Lower leg skin (tissue), 4 donors: ENCODE measurements at regions not wholly inside any gene's neighbourhood (a gene's known extent, or its start where the extent isn't known, plus 50 kb on each side); places are given as distances from the start of the nearest gene placed in this dataset.

Experiments
- DNase-seq, 2 donors: peaks; one replicate each; pipeline ENCODE4 v3.0.0-alpha.2; 2019; ENCODE audit warnings: low spot score in 2 of 2
- H3K4me3 ChIP-seq: fragments of 200-600 bp; sonication (generic); 2 replicates; pipeline ENCODE4 v1.5.1; 2017; ENCODE audit warnings: mild to moderate bottlenecking, low read depth; ENCODE audit not compliant: poor library complexity, severe bottlenecking
- POLR2A ChIP-seq, 2 donors: fragments of 450-650 bp; IDR thresholded peaks; one replicate each; pipeline ENCODE4 v1.6.1; 2016 to 2017; ENCODE audit warnings: antibody characterized with exemption in 2 of 2, mild to moderate bottlenecking in 1 of 2, moderate library complexity in 1 of 2
- WGBS, 2 donors: methylation state at CpG; one replicate each; pipeline ENCODE4 v1.1.5; 2018; 5-methylcytosine and 5-hydroxymethylcytosine counted together
- intact Hi-C: fragments of 100-400 bp; cut with DNase I; formaldehyde crosslinking; loops from one replicate; pipeline ENCODE4 v1.15.0; 2023; ENCODE audit warnings: low total_unique reads
- TF ChIP-seq, protein P1 (sequence below), 3 donors: fragments of 450-650 bp; IDR thresholded peaks; one replicate each; pipeline ENCODE4 v1.5.1; 2016; ENCODE audit warnings: antibody characterized with exemption in 3 of 3, mild to moderate bottlenecking in 3 of 3, moderate library complexity in 2 of 3

DNA sequence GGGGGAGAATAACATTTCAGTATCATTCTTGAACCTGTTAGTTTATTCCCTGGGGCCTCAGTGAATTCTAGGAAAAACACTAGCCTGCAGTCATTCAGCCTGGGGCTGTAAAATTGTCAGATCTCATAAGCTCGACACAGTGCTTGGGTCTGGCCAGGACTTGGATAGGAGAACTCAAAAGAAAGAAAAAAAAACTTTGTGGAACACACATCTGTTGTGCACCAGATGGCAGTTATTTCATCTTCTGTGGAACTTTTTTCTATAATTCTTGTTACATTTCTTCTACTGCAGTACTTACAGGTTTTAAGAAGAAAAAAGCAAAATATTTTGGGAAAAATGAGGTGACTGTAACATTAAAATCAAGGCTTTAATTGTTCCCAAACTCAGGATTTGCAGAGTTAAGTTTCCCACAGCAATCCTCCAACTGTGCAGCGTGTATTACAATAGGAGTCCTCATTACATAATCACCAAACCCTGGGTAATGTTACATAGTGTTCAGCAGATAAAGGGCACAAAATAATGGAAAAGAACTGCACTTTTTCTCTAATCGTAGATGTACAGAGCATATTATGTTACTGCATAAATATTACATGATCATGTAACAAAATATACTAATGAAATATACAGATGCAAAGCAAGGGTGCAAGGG lies 531.1 kb upstream of the CITED2 start:
- no peak for DNase-seq

DNA sequence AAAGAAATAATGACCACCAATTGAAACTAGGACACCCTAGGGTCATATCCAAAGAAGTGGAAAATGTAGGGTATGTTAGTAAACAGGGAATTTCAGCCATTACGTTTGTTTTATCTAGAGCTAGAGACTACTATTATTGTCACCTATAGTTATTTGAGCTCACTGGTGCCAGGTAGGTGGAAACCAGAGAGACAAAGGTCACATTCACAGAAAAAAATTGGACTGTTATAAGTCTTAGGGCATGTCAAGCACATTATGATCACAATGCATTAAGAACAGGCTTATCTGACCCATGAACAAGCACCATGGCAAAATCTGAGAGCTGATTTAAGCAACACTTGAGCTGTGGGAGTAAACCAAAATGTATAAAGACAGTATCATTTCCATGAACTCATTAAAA lies 530.1 kb upstream of the CITED2 start:
- WGBS, 2 donors, result 94 to 96% methylated on average over 1 of the region's 1 CpG
- H3K4me3 ChIP-seq, result no peak overlapping the region
- TF ChIP-seq, protein P1, sequence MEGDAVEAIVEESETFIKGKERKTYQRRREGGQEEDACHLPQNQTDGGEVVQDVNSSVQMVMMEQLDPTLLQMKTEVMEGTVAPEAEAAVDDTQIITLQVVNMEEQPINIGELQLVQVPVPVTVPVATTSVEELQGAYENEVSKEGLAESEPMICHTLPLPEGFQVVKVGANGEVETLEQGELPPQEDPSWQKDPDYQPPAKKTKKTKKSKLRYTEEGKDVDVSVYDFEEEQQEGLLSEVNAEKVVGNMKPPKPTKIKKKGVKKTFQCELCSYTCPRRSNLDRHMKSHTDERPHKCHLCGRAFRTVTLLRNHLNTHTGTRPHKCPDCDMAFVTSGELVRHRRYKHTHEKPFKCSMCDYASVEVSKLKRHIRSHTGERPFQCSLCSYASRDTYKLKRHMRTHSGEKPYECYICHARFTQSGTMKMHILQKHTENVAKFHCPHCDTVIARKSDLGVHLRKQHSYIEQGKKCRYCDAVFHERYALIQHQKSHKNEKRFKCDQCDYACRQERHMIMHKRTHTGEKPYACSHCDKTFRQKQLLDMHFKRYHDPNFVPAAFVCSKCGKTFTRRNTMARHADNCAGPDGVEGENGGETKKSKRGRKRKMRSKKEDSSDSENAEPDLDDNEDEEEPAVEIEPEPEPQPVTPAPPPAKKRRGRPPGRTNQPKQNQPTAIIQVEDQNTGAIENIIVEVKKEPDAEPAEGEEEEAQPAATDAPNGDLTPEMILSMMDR (IDR thresholded peaks at IDR 0.05), result no peak
- no peak for TF ChIP-seq POLR2A (IDR thresholded peaks at IDR 0.05)
- intact Hi-C loops, result no loop called here
- DNase-seq, result no peak

More for the DNA sequence above, 531.1 kb upstream of the CITED2 start:
- WGBS, 2 donors, result 40 to 47% methylated on average over 3 of the region's 3 CpGs
- TF ChIP-seq, protein P1 (IDR thresholded peaks at IDR 0.05), result no peak
- no peak for TF ChIP-seq POLR2A (IDR thresholded peaks at IDR 0.05)
- intact Hi-C loops, result no loop called here
- H3K4me3 ChIP-seq, result no peak overlapping the region

DNA sequence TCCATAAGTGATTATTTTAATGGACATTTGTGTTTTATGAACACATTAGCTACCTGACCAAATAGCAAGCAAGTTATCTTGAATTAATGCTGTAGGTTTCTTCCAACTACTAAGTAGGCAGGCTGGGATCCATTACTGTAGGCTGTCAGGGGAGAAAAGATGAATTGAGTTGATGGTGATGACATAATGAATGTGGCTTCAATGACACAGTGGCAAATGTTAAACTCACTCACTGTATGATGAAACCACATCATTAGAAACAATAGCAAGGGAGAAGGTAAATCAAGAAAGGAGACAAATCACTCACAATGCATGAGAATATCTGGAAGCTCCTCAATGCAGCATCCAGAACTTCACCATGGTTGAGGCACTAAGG lies 529.7 kb upstream of the CITED2 start:
- intact Hi-C loops, result no loop called here
- no peak overlapping the region for H3K4me3 ChIP-seq
- TF ChIP-seq, protein P1 (IDR thresholded peaks at IDR 0.05), result no peak
- no peak for TF ChIP-seq POLR2A (IDR thresholded peaks at IDR 0.05)
- DNase-seq, result no peak

DNA sequence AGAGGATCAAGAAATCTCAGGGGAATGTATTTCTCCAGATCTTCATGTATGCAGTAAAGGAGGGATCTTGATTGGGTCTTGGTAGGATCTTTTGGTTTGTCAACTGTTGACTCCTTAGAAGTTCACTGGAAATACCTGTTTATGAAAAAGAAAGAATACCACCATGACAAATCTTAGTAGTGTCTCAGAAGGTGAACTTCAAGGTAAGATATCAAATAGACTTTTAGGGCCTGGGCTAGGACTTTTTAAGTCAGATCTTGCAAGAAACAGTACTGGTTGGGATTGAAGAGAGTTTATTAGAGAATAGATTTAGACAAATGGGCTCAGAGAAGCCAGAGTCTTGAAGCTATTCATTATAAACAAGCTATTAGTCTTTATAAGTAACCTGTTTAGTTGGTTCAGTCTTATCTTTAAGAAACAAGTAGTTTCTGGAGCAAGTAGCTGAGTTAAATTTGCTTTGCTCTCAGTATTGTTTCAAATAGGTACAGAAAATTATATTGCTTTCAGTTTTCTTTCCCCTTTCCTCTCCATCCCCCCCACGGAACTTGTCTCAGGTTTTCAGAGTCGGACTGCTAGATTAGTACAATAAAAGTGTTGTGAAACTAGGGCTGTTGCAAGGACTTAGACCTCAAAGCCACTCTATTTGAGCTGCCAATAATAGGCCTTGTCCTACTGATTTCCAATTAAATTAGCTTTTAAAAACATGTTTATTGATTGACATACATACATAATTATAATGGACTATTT lies 529.1 kb upstream of the CITED2 start:
- no peak for DNase-seq
- WGBS, 2 donors, result 86 to 89% methylated on average over 2 of the region's 2 CpGs
- no peak for TF ChIP-seq POLR2A (IDR thresholded peaks at IDR 0.05)
- TF ChIP-seq, protein P1 (IDR thresholded peaks at IDR 0.05), result no peak
- intact Hi-C loops, result no loop called here
- H3K4me3 ChIP-seq, result no peak overlapping the region

DNA sequence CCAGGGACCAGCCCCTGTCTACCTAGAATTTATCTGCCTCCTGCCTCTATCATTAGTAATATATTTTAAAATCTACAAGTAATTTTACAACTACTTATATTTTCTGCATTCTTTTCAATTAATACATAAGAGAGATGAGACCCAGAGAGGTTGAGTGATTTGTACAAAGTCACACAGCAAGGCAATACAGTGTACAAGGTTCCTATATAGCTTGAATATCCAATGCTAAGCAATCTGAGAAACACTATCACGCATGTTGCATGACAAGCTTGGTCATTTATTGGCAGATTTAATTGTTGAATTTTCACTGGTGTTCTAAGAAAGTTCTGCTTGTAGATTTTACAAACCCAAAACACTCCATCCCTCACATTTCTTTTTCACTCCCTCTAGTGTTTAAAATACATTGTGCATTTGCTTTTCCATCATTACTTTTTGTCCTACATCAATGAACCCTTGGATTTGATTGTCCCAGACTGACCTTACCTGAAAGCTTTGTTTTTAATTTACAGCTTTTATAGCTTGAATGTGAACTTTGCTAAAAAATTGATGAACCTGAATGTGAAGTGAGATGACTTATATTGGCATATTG lies 520.9 kb upstream of the CITED2 start:
- 76 to 78% methylated on average over 1 of the region's 1 CpG for WGBS, 2 donors
- TF ChIP-seq, protein P1 (IDR thresholded peaks at IDR 0.05), result no peak
- no peak for TF ChIP-seq POLR2A (IDR thresholded peaks at IDR 0.05)
- DNase-seq, result no peak
- no peak overlapping the region for H3K4me3 ChIP-seq
- intact Hi-C loops, result no loop called here
